Activated CD8-positive, alpha-beta memory T cell treated with anti-CD3 and anti-CD28 coated beads for 24 hours (primary cell): ENCODE measurements at regions not wholly inside any gene's neighbourhood (a gene's known extent, or its start where the extent isn't known, plus 50 kb on each side); places are given as distances from the start of the nearest gene placed in this dataset.
"Not testable (repeated sequence)": the region's sequence is repeated elsewhere in the genome, so short reads cannot be mapped to it uniquely, and the experiment has no call there.

ENCODE experiments used
- DNase-seq: peaks from one replicate; pipeline ENCODE4 v3.0.0-alpha.2; 2020

GRCh38 chr4:13989501-13989900 lies 362.0 kb upstream of the BOD1L1 start:
- no peak for DNase-seq

- DNase-seq: no peak
Observed at GRCh38 chr4:13990596-13991589, 363.4 kb upstream of the BOD1L1 start.

GRCh38 chr4:13992041-13992440 lies 364.5 kb upstream of the BOD1L1 start:
- DNase-seq: no peak

DNA sequence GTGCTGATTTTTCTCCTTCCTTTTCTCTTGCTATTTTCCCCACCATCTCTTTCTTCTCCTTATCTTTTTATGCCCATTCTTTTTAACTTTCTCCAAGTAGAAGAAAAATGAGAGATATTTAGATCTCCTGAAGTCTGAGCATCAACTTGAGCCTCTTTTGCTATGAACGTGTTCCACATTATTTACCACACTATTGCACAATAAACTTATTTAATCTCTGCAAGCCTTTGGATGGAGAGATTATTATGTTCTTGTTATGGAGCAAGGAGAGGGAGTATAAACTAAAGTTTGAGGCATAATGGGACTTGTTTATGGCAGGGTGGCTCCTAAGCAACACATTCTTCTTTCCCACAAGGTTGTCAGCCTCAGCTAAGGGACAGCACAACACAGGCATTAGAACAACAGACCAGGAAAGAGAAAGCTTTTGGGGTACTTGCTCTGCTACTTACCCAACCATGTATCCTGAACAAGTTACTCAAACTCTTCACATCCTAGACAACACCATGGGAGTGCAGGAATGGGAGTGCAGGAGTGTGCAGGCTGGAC lies 365.5 kb upstream of the BOD1L1 start:
- DNase-seq: no peak

- DNase-seq: no peak
Observed at GRCh38 chr4:13994016-13994415, 366.5 kb upstream of the BOD1L1 start.

DNA sequence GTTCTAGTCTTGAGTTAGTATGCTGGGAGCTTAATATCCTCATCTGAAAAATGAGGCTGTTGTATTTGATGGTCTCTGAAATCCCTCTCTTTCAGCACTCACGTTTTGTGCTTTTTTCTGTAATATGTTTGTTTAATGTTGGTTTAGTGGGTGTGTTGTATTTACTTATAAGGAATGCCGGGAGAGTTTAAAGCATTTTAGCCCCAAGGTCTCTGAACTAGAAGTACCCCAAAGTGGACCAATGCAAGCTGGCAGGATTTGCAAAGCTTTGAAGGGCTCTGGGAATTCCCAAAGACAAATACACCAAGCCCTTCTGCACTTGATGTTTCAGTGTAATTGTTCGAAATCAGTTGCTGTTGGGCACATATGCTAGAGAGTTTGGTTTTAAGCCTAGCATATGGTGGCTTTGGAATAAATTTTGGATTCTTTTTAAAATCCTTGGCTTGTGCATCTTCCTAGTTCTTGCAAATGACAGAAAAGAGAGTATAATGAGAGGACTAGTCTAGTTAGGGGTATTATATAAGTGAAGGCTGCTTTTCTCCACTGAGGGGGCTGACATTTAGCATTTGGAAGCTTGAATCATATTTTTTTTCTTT lies 371.4 kb upstream of the BOD1L1 start:
- DNase-seq: no peak

DNA sequence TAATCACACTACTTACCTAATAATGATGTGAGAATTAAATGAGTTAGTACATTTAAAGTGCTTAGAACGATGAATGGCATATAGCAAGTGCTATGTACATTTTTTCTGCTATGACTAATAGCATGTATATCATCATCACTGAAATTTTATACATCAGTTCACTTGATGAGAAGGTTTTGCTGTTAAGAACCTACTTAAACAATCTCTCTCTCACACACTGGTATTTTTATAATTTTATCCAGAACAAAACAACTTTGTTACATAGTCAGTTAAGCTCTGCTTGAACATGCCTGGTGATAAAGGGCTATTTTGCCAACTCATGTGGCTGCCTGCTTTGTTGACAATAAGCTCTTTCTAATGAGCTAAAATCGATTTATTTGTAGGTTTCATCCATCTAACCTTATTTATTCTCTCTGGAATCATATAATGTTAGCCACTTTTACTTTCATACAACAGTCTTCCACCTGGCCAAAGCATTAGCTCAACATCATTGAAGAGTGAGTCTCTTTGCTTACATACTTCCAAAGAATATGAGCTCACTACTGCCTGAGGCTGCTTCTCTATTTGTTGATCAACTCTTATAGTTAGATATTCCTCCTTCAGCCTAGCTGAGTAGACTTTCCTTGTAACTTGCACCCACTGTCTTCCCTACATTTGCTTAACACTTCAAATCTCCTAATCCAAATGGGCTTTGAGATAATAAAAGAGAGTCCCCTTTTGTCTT lies 372.7 kb upstream of the BOD1L1 start:
- no peak for DNase-seq

- DNase-seq: not testable (repeated sequence)
Observed at GRCh38 chr4:14002331-14002730, 374.8 kb upstream of the BOD1L1 start.

DNA sequence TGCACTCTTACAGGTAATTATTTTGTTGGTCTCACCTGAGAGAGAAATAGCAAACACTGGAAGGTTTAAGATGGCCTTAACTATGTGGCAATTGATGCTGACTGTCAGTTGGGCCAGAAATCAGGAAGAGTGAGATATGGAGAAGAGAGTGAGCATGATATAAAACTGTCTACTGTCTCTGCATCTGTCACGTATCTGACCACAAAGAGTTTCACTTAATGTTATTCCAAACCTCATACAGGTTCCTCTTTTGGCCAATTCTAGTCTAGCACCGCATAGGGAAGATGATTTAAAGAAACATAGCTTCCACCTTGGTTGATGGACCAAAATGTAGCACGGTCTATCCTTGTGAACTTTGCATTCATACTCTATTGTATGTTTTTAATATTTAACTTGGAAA lies 381.0 kb upstream of the BOD1L1 start:
- no peak for DNase-seq

- no peak for DNase-seq
Observed at GRCh38 chr4:14018191-14018853, 390.8 kb upstream of the BOD1L1 start.

DNA sequence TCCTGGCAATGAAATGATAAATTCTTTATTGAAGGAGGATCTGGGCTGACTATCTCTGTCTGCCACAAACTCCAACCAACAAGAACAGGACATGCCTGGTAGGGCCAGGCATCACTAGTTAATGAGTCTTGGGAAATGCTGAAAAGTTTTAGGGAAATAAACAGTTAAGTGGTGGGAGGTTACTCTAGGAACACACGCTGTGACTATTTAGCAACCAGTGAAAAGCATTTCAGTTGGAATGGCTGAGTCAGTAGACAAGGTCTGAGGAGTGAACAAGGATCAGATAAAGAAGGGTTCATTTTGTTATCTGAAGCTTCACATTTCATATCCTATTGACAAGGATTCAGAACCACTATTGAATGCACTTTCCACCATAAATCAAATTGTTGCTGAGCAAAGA lies 394.9 kb upstream of the BOD1L1 start:
- DNase-seq: no peak

DNA sequence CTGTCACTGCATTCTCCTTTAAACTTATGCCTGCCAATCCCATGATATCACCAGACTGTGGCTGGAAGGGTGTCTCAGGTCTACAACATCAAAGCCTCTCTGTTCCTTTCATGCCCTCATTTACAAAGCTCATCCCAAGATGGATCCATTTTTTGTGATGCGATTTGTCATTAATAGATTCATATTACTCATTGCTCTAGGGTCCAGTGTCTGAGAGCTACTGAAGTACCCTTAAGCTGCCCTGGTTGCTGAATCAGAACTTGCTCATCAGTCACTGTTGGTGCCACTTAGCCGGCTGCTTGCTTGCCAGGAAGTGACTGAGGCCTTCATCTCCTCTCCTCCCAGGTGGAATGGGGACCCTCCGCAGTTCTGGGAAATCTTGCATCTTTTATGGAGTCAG lies 395.5 kb upstream of the BOD1L1 start:
- DNase-seq: no peak

DNA sequence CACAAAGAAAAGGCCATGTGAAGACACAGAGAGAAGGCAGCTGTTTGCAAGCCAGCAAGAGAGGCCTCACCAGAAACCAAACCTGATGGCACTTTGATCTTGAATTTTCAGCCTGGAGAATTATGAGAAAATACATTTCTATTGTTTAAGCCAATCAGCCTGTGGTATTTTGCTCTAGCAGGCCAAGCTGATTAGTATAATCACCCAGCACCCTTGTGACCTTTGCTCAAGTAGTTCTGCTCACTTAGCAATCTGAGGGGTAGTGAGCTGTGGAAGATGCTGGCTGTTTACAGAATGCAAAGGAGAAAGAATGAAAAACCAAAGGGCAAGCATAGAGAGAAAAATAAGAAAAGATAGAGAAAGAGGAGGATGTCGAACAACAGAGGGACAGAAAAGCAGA lies 396.4 kb upstream of the BOD1L1 start:
- DNase-seq: no peak

- no peak for DNase-seq
Observed at GRCh38 chr4:14025111-14025510, 397.6 kb upstream of the BOD1L1 start.

DNA sequence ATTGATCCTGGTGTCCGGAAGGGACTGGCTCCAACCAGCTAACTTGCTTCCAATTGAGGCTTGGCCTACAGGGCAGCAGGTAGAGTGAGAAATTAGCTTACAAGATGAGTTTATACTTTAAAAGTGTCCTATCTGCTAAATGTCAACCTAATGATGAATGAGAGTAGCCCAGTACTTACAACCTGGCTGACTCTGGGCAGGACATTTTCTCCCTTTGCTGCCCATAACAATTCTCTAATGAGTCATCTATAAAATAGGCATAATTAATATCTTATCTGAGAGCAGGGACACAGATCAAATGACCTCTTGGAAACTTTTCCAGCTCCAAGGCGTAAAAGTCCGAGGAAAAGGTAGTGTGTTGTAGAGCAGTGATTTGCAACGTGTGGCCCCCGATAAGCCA lies 398.4 kb upstream of the BOD1L1 start:
- no peak for DNase-seq

DNA sequence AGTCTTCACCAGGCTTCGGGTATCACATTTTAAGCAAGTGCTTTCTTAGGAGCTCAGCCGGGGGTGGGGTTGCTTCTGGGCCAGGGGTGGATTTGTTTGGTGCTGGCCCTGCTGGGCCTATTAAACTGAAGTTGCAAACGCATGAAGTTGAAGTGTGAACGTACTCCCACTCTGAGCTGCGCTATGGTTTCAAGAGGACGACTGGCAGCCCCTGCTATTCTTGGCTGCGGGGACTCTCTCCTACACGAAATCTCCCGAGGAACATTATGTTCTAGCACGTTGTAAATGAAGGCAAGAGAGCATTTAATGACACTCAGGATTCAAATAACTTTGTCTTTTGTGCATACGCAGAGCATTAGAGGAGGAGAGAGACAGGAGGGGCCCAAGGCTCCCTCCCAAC lies 401.3 kb upstream of the BOD1L1 start:
- DNase-seq: no peak

DNA sequence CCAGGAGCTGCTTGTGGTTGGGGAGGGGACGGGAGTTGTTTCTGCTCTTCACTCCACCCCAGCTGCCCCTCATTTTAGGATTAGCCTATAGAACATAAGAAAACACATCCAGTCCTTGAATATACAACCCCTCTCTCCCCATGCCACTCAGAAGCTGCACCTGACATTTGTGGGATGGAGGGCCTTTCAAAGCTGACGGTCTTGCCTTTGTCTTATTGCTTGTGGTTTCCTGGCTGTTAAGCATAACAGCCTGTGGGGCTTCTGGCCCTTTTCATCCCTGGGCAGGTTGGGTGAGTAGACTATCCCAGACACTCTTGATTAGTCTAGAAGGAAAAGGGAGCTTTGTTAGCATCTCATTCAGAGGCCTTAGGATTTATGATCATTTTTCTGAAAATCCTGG lies 407.6 kb upstream of the BOD1L1 start:
- no peak for DNase-seq

DNA sequence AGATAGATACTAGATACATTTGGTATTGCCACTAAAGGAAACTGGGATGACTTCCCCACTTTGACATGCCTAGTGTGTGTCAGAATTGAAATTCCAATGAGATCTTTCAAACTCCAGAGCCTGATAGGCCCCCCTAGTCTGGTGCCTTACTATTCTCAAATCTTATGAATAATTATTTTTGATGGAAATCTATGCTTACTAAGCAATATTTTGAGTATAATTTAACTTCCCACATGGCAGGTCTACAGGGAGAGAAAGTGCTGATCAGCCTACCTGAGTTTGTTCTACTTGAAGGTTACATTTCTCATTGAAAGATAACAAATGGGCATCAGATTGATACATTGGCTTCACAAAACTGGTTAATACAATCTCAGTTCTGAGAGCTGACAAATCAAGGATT lies 415.7 kb upstream of the BOD1L1 start:
- DNase-seq: no peak

DNA sequence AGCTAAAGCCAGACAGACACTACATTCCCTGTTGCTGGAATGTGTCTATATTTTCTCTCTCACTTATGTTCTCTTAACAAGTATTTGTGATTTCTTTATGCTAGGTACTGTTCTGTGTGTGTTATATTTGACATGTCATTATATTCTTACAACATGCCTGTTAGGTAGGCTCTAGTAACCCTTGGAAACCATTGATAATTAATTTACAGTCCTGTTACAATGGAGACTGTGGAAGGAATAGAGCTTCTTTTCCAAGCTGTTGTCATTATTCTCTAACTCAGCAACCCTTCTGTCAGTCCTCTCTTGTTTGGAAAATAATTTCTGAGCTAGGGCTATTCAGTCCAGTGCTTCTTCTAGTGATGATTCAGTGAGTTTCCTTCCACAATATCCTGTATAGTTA lies 419.1 kb upstream of the BOD1L1 start:
- no peak for DNase-seq

- no peak for DNase-seq
Observed at GRCh38 chr4:14047840-14048239, 420.3 kb upstream of the BOD1L1 start.

DNA sequence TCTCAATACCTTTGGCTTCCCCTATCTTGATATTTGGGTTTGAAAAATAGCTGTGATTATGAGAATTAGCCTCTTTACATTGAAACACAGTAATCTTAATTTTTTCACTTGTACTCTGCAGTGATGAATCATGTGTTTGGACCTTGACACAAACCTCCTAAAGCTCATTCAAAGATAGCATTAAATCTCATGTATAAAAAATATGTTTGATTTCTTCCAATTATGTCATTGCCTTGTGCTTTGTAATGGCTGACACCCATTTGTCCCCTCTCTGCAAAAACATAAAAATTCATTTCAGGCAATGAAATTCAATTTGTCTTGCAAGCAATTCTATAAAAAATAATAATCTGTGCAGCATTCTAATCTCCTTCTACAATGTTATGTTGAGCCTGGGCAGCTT lies 422.4 kb upstream of the BOD1L1 start:
- DNase-seq: no peak

DNA sequence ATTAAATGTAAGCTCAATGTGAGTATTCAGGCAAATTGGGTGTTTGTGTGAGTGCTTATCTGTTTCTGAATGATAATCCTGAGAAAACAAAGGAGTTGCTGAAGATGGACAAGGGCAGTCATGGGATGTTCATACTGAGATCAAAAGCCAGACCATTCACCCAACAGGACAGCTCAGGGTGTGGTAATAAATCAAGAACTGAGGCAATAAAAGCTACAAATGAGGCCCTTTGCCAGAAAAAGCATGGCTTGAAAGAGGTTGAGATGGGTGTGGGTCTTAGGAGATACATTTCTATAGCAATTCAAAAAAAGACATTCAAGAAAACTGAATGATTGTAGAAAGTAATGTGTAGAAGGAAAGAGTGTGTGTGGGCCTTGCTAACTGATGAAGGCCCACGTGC lies 425.8 kb upstream of the BOD1L1 start:
- DNase-seq: no peak

DNA sequence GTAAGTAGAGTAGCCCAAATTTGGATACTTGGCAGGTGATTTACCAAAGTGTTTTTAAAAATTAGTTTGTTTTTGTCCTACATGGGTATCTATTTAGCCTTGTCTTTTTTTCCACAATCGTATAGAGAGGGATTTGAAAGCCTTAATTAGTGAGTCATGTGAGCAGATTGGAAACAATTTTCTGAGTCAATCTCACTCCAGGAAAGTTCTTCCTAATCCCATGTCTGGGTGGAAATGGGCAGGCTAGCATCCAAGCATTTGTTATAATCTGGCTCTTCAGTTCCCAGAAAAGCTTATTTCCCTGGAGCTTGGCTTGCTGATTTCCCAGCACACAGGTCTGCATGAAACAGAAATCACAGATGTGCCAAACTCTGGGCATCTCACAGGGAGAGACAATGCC lies 426.9 kb upstream of the BOD1L1 start:
- no peak for DNase-seq
